B cell (primary cell): ENCODE measurements at regions not wholly inside any gene's neighbourhood (a gene's known extent, or its start where the extent isn't known, plus 50 kb on each side); places are given as distances from the start of the nearest gene placed in this dataset.

Experiments used
- ATAC-seq: fragments of 200-7000 bp; cut with Tn5 transposase; one replicate; pipeline ENCODE4 v1.10.0; 2021; ENCODE audit warnings: low read depth, mild to moderate bottlenecking, moderate number of reproducible peaks, moderate library complexity
- CTCF ChIA-PET: fragments of 350-600 bp; sonication (Branson Sonifier 250); formaldehyde crosslinking; loops from one replicate; lab custom pipeline; 2021; ENCODE audit warnings: antibody characterized with exemption, inconsistent platforms; lab: Charles Lee
- POLR2A ChIA-PET: fragments of 350-600 bp; sonication (Branson Sonifier 250); formaldehyde crosslinking; loops from one replicate; lab custom pipeline; 2021; ENCODE audit warnings: antibody characterized with exemption; lab: Charles Lee
- DNase-seq: peaks from one replicate; pipeline ENCODE4 v3.0.0; 2013
- H2AFZ ChIP-seq: 2 replicates; pipeline ENCODE4 v1.6.1; 2012; ENCODE audit warnings: mild to moderate bottlenecking, low read depth, low read length; ENCODE audit not compliant: insufficient read depth, poor library complexity, severe bottlenecking
- H3K27ac ChIP-seq, 2 donors: 1 replicate in 1 of 2; 2 replicates in 1 of 2; pipeline ENCODE4 v1.5.1; 2012 to 2013; ENCODE audit warnings: low read length in 2 of 2, mild to moderate bottlenecking in 2 of 2, moderate library complexity in 1 of 2
- H3K27me3 ChIP-seq, 4 experiments: fragments of 200-600 bp in 1 of 4; sonication (generic) in 1 of 4; replicated peaks in 1 of 4; 1 replicate in 2 of 4; 2 replicates in 2 of 4; pipeline versions ENCODE4 v1.6.1 to v1.7.0; 2013 to 2016; ENCODE audit warnings: low read length in 3 of 4, mild to moderate bottlenecking in 2 of 4, mixed read lengths in 1 of 4, moderate library complexity in 1 of 4; ENCODE audit not compliant: insufficient read depth in 4 of 4, control insufficient read depth in 3 of 4; ENCODE audit errors: control extremely low read depth in 1 of 4
- H3K36me3 ChIP-seq, 2 experiments: replicated peaks in 1 of 2; 1 replicate in 1 of 2; 2 replicates in 1 of 2; pipeline versions ENCODE4 v1.6.1 to v1.7.1; 2013; ENCODE audit warnings: low read length in 1 of 2; ENCODE audit not compliant: insufficient read depth in 2 of 2, control insufficient read depth in 1 of 2; ENCODE audit errors: control extremely low read depth in 1 of 2, extremely low read depth in 1 of 2
- H3K4me1 ChIP-seq, 2 donors: fragments of 200-600 bp in 1 of 2; sonication (generic) in 1 of 2; 1 replicate in 1 of 2; 2 replicates in 1 of 2; pipeline versions ENCODE4 v1.5.1 to v1.6.1; 2013 to 2017; ENCODE audit warnings: low read length in 2 of 2; ENCODE audit not compliant: control insufficient read depth in 2 of 2, insufficient read depth in 2 of 2
- H3K4me2 ChIP-seq: replicated peaks from 2 replicates; pipeline ENCODE3; 2012; ENCODE audit warnings: mild to moderate bottlenecking, low read depth, low read length; ENCODE audit not compliant: poor library complexity, severe bottlenecking
- H3K4me3 ChIP-seq, 5 experiments: fragments of 200-600 bp in 1 of 5; sonication (generic) in 1 of 5; 1 replicate in 3 of 5; 2 replicates in 2 of 5; pipeline versions ENCODE4 v1.5.1 to v1.7.0; 2011 to 2016; ENCODE audit warnings: low read length in 4 of 5, mild to moderate bottlenecking in 4 of 5, low read depth in 2 of 5, control low read depth in 1 of 5, moderate library complexity in 1 of 5; ENCODE audit not compliant: insufficient read depth in 1 of 5; ENCODE audit errors: control extremely low read depth in 1 of 5, extremely low read depth in 1 of 5
- H3K79me2 ChIP-seq: fragments of 200-600 bp; sonication (generic); one replicate; pipeline ENCODE4 v1.6.0; 2016; ENCODE audit warnings: low read length; ENCODE audit not compliant: control insufficient read depth, insufficient read depth
- H3K9ac ChIP-seq: fragments of 200-600 bp; sonication (generic); 2 replicates; pipeline ENCODE4 v1.6.1; 2017; ENCODE audit warnings: mild to moderate bottlenecking, low read length, moderate library complexity
- H3K9me3 ChIP-seq, 3 donors: one replicate each; pipeline versions ENCODE4 v1.6.1 to v1.7.1; 2013; ENCODE audit warnings: low read length in 2 of 3; ENCODE audit not compliant: control insufficient read depth in 2 of 3, insufficient read depth in 1 of 3; ENCODE audit errors: control extremely low read depth in 1 of 3
- H4K20me1 ChIP-seq: 2 replicates; pipeline ENCODE4 v1.6.0; 2012; ENCODE audit warnings: mild to moderate bottlenecking, low read length; ENCODE audit not compliant: insufficient read depth, control insufficient read depth, poor library complexity, severe bottlenecking
- H3K27ac Mint-ChIP-seq: one replicate; pipeline ENCODE4 v1.8.0; 2021; ENCODE audit warnings: mixed read lengths
- H3K27me3 Mint-ChIP-seq: one replicate; pipeline ENCODE4 v1.8.0; 2021; ENCODE audit warnings: mixed read lengths
- H3K4me1 Mint-ChIP-seq: one replicate; pipeline ENCODE4 v1.8.0; 2021; ENCODE audit warnings: mixed read lengths
- H3K4me3 Mint-ChIP-seq: one replicate; pipeline ENCODE4 v1.8.0; 2021; ENCODE audit warnings: mixed read lengths
- H3K9me3 Mint-ChIP-seq: one replicate; pipeline ENCODE4 v1.8.0; 2022; ENCODE audit warnings: mixed read lengths; ENCODE audit not compliant: insufficient read depth
- CTCF ChIP-seq: fragments of 200-600 bp; IDR thresholded peaks from one replicate; pipeline ENCODE4 v1.8.0; 2022; ENCODE audit warnings: antibody characterized with exemption, mild to moderate bottlenecking
- EZH2 ChIP-seq: IDR thresholded peaks from 2 replicates; pipeline ENCODE4 v1.6.1; 2012; ENCODE audit warnings: borderline replicate concordance, low read depth, mild to moderate bottlenecking, moderate library complexity, low read length; ENCODE audit not compliant: insufficient read depth, poor library complexity, severe bottlenecking
- WGBS: methylation state at CpG from one replicate; pipeline ENCODE4 v1.1.5; 2013; ENCODE audit warnings: missing lambda C conversion rate; ENCODE audit not compliant: insufficient coverage; 5-methylcytosine and 5-hydroxymethylcytosine counted together
- intact Hi-C: fragments of 100-400 bp; cut with micrococcal nuclease; formaldehyde crosslinking; loops from one replicate; pipeline ENCODE4 v1.10.0; 2022

- H3K9me3 ChIP-seq = no peaks in the 10 kb centered on the region
- H3K9me3 Mint-ChIP-seq = no peaks in the 10 kb centered on the region
- TF ChIP-seq CTCF (no peak), EZH2 (no peak)
- H3K27ac ChIP-seq = no peak overlapping the region
- no peak for DNase-seq
- no peak for ATAC-seq
- no peaks in the 10 kb centered on the region for H3K4me1 ChIP-seq
- H3K27ac Mint-ChIP-seq = no peak overlapping the region
- H3K79me2 ChIP-seq = no peaks in the 10 kb centered on the region
- H3K27me3 Mint-ChIP-seq = peaks cover 17% of the 10 kb centered on the region
- no peaks in the 10 kb centered on the region for H3K4me1 Mint-ChIP-seq
- WGBS = 57% methylated on average over 1 of the region's 3 CpGs
- H3K27me3 ChIP-seq = peaks cover 0 to 3% (median 0%) of the 10 kb centered on the region in 4 experiments
- no peak overlapping the region for H3K4me3 Mint-ChIP-seq
- H3K4me2 ChIP-seq = no peak overlapping the region
- H3K36me3 ChIP-seq = no peaks in the 10 kb centered on the region
- CTCF ChIA-PET = no interaction called here
- H3K4me3 ChIP-seq = no peak overlapping the region
- intact Hi-C loops = no loop called here
- H3K9ac ChIP-seq = no peak overlapping the region
- POLR2A ChIA-PET = interaction anchor here (0.6 kb wide), 1 partner anchor 143 kb away, joined by 6 read pairs; no protein-coding TSS in a partner anchor
- no peaks in the 10 kb centered on the region for H4K20me1 ChIP-seq
- no peak overlapping the region for H2AFZ ChIP-seq
Observed at GRCh38 chr17:59493867-59494266, 71.5 kb upstream of the DHX40 start.

- DNase-seq (no peak), ATAC-seq (no peak)
- no peak overlapping the region for H3K27ac ChIP-seq
- no peak overlapping the region for H3K4me2 ChIP-seq
- no peaks in the 10 kb centered on the region for H4K20me1 ChIP-seq
- H2AFZ ChIP-seq = no peak overlapping the region
- 84% methylated on average over 11 of the region's 12 CpGs for WGBS
- no peak overlapping the region for H3K9ac ChIP-seq
- no peaks in the 10 kb centered on the region for H3K9me3 Mint-ChIP-seq
- H3K27ac Mint-ChIP-seq = no peak overlapping the region
- no peak for TF ChIP-seq CTCF
- no peak for TF ChIP-seq EZH2
- ChIA-PET POLR2A (no interaction called here), CTCF (no interaction called here)
- no peaks in the 10 kb centered on the region for H3K9me3 ChIP-seq
- H3K27me3 ChIP-seq = peaks cover 0 to 3% (median 0%) of the 10 kb centered on the region in 4 experiments
- H3K27me3 Mint-ChIP-seq = peaks cover 18% of the 10 kb centered on the region
- no peak overlapping the region for H3K4me3 Mint-ChIP-seq
- intact Hi-C loops = no loop called here
- H3K4me3 ChIP-seq = no peak overlapping the region
- no peaks in the 10 kb centered on the region for H3K79me2 ChIP-seq
- no peaks in the 10 kb centered on the region for H3K36me3 ChIP-seq
- no peaks in the 10 kb centered on the region for H3K4me1 Mint-ChIP-seq
- no peaks in the 10 kb centered on the region for H3K4me1 ChIP-seq
Observed at GRCh38 chr17:59494757-59495368, 70.5 kb upstream of the DHX40 start.
